Loucy (cell line): ENCODE measurements at regions not wholly inside any gene's neighbourhood (a gene's known extent, or its start where the extent isn't known, plus 50 kb on each side); places are given as distances from the start of the nearest gene placed in this dataset.

Experiments used
- CTCF ChIP-seq: fragments of 200-600 bp; sonication (generic); conservative IDR thresholded peaks from 2 replicates; pipeline ENCODE4 v1.5.1; 2014; ENCODE audit warnings: mild to moderate bottlenecking, antibody characterized with exemption, low read length
- EZH2phosphoT487 ChIP-seq: fragments of 200-600 bp; IDR thresholded peaks from 2 replicates; pipeline ENCODE4 v1.6.1; 2018; ENCODE audit warnings: antibody characterized with exemption, mild to moderate bottlenecking, moderate library complexity, borderline replicate concordance

- no peak for TF ChIP-seq CTCF
- no peak for TF ChIP-seq EZH2phosphoT487
These were observed 206.4 kb upstream of the CTNND2 start for GRCh38 chr5:12110629-12111028.
